Fibroblast of the aortic adventitia (primary cell): ENCODE measurements at regions not wholly inside any gene's neighbourhood (a gene's known extent, or its start where the extent isn't known, plus 50 kb on each side); places are given as distances from the start of the nearest gene placed in this dataset.

Experiments used
- DNase-seq: peaks from one replicate; pipeline ENCODE4 v3.0.0-alpha.2; 2010; ENCODE audit warnings: low read depth
- H3K4me3 ChIP-seq: 2 replicates; pipeline ENCODE4 v1.5.1; 2011; ENCODE audit warnings: low read depth, mild to moderate bottlenecking, control low read depth, low read length, moderate library complexity
- TF ChIP-seq, protein P1 (sequence below): IDR thresholded peaks from 2 replicates; pipeline ENCODE4 v1.5.1; 2011; ENCODE audit warnings: mild to moderate bottlenecking, low read length, control low read depth, inconsistent platforms; ENCODE audit not compliant: insufficient read depth

DNA sequence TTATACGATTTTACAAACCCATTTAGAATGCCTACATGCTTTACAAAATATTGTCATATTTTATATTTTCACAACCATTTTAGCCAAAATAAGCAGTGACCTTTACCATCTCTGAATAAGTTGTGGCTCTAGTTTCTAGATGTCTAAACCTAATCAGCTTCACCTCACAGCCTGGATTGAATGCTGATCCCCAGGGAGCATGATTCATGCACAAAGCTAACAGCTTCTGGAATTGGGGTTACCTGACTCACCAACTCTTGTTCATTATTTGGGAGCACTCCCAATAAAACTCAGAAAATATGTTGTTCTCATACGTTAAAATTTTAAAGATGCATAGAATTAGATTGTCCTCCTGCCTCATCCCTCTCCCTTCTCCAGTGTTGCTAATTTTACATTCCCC, 611.7 kb upstream of the NETO1 start:
- TF ChIP-seq, protein P1, sequence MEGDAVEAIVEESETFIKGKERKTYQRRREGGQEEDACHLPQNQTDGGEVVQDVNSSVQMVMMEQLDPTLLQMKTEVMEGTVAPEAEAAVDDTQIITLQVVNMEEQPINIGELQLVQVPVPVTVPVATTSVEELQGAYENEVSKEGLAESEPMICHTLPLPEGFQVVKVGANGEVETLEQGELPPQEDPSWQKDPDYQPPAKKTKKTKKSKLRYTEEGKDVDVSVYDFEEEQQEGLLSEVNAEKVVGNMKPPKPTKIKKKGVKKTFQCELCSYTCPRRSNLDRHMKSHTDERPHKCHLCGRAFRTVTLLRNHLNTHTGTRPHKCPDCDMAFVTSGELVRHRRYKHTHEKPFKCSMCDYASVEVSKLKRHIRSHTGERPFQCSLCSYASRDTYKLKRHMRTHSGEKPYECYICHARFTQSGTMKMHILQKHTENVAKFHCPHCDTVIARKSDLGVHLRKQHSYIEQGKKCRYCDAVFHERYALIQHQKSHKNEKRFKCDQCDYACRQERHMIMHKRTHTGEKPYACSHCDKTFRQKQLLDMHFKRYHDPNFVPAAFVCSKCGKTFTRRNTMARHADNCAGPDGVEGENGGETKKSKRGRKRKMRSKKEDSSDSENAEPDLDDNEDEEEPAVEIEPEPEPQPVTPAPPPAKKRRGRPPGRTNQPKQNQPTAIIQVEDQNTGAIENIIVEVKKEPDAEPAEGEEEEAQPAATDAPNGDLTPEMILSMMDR: no peak
- peak; percentile 78 for DNase-seq
- no peak overlapping the region for H3K4me3 ChIP-seq

DNA sequence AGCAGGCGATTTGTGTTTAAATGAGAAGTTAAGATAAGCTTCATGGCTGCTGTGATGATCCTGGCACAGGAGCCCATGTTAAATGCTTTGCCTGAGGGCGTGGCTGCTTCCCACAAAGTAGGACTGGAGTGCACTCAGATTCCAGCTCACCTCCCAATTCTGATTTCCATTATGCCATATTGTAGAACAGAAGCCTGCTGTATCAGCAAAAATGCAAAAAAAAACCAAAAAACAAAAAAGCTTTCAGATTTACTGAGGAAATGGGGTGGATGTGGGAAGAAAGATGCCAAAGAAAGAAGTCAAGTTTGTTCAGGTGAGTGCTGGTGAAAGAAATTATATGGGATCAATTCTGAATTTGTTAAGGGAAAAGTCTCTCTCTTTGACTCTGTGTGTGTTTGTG, 610.4 kb upstream of the NETO1 start:
- no peak for DNase-seq
- no peak overlapping the region for H3K4me3 ChIP-seq
- TF ChIP-seq, protein P1: no peak

DNA sequence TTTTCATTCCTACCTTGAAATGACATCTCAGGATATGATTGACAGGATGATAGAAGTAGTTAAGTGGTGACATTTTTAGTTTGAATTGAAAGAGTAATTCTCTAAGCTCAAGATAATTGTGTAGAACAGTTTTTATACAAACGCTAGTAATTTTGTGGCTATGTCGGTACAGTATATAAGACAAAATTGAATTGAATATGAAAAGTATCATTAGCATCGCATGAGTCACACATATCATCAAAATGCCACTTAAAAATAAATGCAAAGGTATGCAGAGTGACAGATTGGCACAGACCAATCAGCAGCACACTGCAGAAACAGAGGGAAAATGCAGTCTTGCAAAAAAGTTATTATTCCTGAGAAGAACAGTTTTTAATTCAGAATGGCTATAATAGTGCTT, 608.2 kb upstream of the NETO1 start:
- DNase-seq: no peak
- TF ChIP-seq, protein P1: no peak
- no peak overlapping the region for H3K4me3 ChIP-seq

DNA sequence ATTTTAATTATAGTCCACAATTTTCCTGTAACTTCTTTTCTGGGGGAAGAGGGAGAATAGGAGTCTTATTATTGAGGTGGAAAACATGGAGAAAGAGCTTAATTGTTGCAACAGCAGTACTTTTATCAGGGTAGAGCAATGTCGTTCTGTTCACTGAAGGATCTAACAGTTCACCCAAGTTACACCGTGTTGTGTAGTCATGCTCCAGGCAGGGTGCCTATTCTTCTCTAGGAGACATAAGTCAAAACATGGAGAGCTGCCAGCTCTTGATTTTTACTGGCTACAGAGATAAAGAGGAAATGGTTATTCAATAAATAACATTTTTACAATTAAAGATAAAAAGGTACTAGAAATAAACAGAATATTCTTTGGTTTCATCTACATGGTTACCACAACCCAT, 594.3 kb upstream of the NETO1 start:
- TF ChIP-seq, protein P1: no peak
- no peak overlapping the region for H3K4me3 ChIP-seq
- DNase-seq: peak; percentile 95

DNA sequence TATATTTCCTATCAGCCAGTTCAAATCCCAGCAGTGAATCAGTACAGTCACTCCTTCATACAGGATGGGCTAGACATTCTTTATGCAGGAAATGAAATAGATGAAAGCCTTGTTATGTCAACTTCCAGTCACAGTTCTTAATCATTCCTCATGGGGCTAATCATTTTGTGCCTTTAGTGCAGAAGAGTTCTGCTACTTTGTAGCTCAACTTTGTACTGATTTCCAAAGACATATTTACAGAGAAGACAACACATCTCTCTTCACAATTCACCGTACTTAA, 593.9 kb upstream of the NETO1 start:
- no peak for DNase-seq
- TF ChIP-seq, protein P1: no peak
- no peak overlapping the region for H3K4me3 ChIP-seq

DNA sequence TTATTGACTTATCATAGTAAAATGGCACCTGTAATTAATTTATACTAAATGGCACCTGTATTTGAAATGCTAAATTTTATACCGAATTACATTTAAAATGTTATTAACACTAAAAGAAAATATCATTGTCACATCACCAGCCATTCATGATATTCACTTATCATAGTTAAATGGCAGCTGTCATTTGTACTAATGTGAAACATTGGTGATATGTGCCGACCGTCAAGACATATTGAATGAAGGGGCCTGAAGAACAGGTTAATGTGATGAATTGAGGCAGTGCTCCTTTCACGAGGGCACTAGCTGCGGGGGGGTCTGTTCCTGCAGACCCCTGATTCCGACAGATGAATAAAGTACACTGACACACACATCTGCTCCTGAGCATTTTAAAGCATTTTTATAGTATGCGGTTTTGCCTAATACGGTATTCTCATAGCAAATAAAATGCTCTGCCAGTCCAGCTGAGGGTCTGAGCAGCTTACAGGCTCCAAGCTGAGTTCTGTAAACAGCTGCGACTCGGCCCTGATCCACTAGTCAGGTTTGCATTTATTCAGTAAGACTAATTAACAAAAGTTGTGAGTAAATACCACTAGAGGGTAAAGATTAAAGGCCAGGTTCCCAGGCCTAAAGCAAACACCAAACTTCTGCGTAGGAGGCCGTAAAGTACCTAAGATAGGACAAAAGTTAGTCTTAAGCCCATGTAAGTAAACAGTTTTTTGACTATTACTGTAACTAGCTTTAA, 593.4 kb upstream of the NETO1 start:
- TF ChIP-seq, protein P1: no peak
- no peak for DNase-seq
- H3K4me3 ChIP-seq: no peak overlapping the region
